K562 (cell line): ENCODE measurements at regions not wholly inside any gene's neighbourhood (a gene's known extent, or its start where the extent isn't known, plus 50 kb on each side); places are given as distances from the start of the nearest gene placed in this dataset.

Source experiments
- ATAC-seq: fragments of 200-7000 bp; cut with Tn5 transposase; 3 replicates; pipeline ENCODE4 v1.9.1; 2020; ENCODE audit warnings: moderate library complexity
- BruUV-seq: library from RNA; stranded (reverse); fragments of 400-500 nt; replicated peaks from 2 replicates; lab custom pipeline; 2021; lab: Mats Ljungman, UMichigan
- CTCF ChIA-PET: fragments of 300-600 bp; formaldehyde crosslinking; extraction: SDS; loops from one replicate; lab custom pipeline; 2021; ENCODE audit warnings: low intra/inter-chr PET ratio; lab: Yijun Ruan, JAX
- POLR2A ChIA-PET: fragments of 300-600, 350-650 bp; sonication (Branson Sonifier 250); formaldehyde crosslinking; extraction: SDS; loops from one replicate; lab custom pipeline; 2021; ENCODE audit warnings: antibody characterized with exemption, inconsistent platforms; lab: Yijun Ruan, JAX
- DNase-seq, 4 experiments: peaks; one replicate each; pipeline versions ENCODE4 v3.0.0 to v3.0.0-alpha.2; 2011 to 2018; ENCODE audit warnings: low spot score in 3 of 4, mixed read lengths in 3 of 4; ENCODE audit errors: extremely low read depth in 1 of 4
- FAIRE-seq: peaks from 2 replicates; lab custom pipeline; 2011; peaks lifted over from hg19 to GRCh38; lab: Jason Lieb, UNC
- H2AFZ ChIP-seq: 2 replicates; pipeline ENCODE4 v1.6.0; 2011; ENCODE audit warnings: low read depth, low read length, control low read depth, inconsistent platforms
- H3K27ac ChIP-seq: fragments of 200-600 bp; 3 replicates; pipeline ENCODE4 v1.8.0; 2011; ENCODE audit warnings: low read depth, mild to moderate bottlenecking, control low read depth, inconsistent platforms, low read length, moderate library complexity, mixed read lengths; ENCODE audit errors: extremely low read depth
- H3K27me3 ChIP-seq, 2 experiments: fragments of 300-600 bp in 1 of 2; 2 replicates in 1 of 2; 3 replicates in 1 of 2; pipeline versions ENCODE4 v1.6.0 to v1.8.0; 2011; ENCODE audit warnings: inconsistent platforms in 2 of 2, low read length in 2 of 2, mild to moderate bottlenecking in 1 of 2, mixed read lengths in 1 of 2, moderate library complexity in 1 of 2; ENCODE audit not compliant: control insufficient read depth in 2 of 2, insufficient read depth in 2 of 2
- H3K36me3 ChIP-seq: fragments of 300-600 bp; 3 replicates; pipeline ENCODE4 v1.8.0; 2011; ENCODE audit warnings: mild to moderate bottlenecking, low read length, inconsistent platforms; ENCODE audit not compliant: control insufficient read depth, insufficient read depth
- H3K4me1 ChIP-seq, 2 experiments: fragments of 200-600 bp in 1 of 2; replicated peaks in 1 of 2; 2 replicates in 1 of 2; 3 replicates in 1 of 2; pipeline versions ENCODE4 v1.5.1 to v1.8.0; 2011; ENCODE audit warnings: inconsistent platforms in 2 of 2, low read length in 2 of 2, mild to moderate bottlenecking in 1 of 2, mixed read lengths in 1 of 2, moderate library complexity in 1 of 2; ENCODE audit not compliant: control insufficient read depth in 2 of 2, insufficient read depth in 2 of 2
- H3K4me2 ChIP-seq: 2 replicates; pipeline ENCODE4 v1.6.1; 2011; ENCODE audit warnings: low read length, control low read depth, inconsistent platforms, mixed read lengths; ENCODE audit not compliant: insufficient read depth
- H3K4me3 ChIP-seq: fragments of 200-600 bp; sonication (generic), shearing (Covaris generic); 2 replicates; pipeline ENCODE4 v1.5.1; 2016; ENCODE audit warnings: control low read depth, inconsistent platforms
- H3K79me2 ChIP-seq: fragments of 200-600 bp; 3 replicates; pipeline ENCODE4 v1.8.0; 2011; ENCODE audit warnings: low read length, inconsistent platforms; ENCODE audit not compliant: control insufficient read depth, insufficient read depth
- H3K9ac ChIP-seq, 2 experiments: 2 replicates each; pipeline versions ENCODE4 v1.6.0 to v1.6.1; 2011; ENCODE audit warnings: low read depth in 2 of 2, low read length in 2 of 2, control low read depth in 1 of 2, inconsistent platforms in 1 of 2, mild to moderate bottlenecking in 1 of 2, mixed read lengths in 1 of 2; ENCODE audit not compliant: insufficient read depth in 1 of 2
- H3K9me1 ChIP-seq: one replicate; pipeline ENCODE4 v1.6.0; 2011; ENCODE audit warnings: inconsistent platforms, mild to moderate bottlenecking, low read length, moderate library complexity; ENCODE audit not compliant: control insufficient read depth, insufficient read depth
- H3K9me3 ChIP-seq: replicated peaks from 2 replicates; pipeline ENCODE4 v1.5.1; 2011; ENCODE audit warnings: low read depth, low read length, inconsistent platforms; ENCODE audit not compliant: control insufficient read depth, insufficient read depth
- H4K20me1 ChIP-seq: replicated peaks from 2 replicates; pipeline ENCODE4 v1.6.1; 2011; ENCODE audit warnings: low read length, inconsistent platforms, mixed read lengths; ENCODE audit not compliant: control insufficient read depth, insufficient read depth
- ARNT ChIP-seq, 2 experiments: fragments of 450-650 bp; IDR thresholded peaks; 2 replicates each; pipeline ENCODE4 v1.6.1; 2016; ENCODE audit warnings: mild to moderate bottlenecking in 1 of 2
- BACH1 ChIP-seq: fragments of 200-800 bp; sonication (Bioruptor generic); IDR thresholded peaks from 2 replicates; pipeline ENCODE4 v1.6.1; 2016; ENCODE audit warnings: missing genetic modification characterization, missing compliant biosample characterization
- BRD9 ChIP-seq: fragments of 450-650 bp; IDR thresholded peaks from 2 replicates; pipeline ENCODE4 v1.6.1; 2018; ENCODE audit warnings: low read depth; ENCODE audit not compliant: partially characterized antibody
- C11orf30 ChIP-seq: fragments of 450-650 bp; IDR thresholded peaks from 2 replicates; pipeline ENCODE4 v1.6.1; 2016; ENCODE audit warnings: low read depth, mild to moderate bottlenecking
- CTBP1 ChIP-seq: fragments of 450-650 bp; IDR thresholded peaks from 2 replicates; pipeline ENCODE4 v1.6.1; 2016; ENCODE audit warnings: borderline replicate concordance
- DLX4 ChIP-seq: fragments of 250-450 bp; sonication (Bioruptor Pico); IDR thresholded peaks from 2 replicates; pipeline ENCODE4 v1.6.1; 2021; ENCODE audit warnings: mild to moderate bottlenecking
- FOSL1 ChIP-seq: fragments of 200-800 bp; sonication (Bioruptor generic); conservative IDR thresholded peaks from 2 replicates; pipeline ENCODE4 v1.6.1; 2016; ENCODE audit warnings: missing genetic modification characterization, missing compliant biosample characterization
- JUN ChIP-seq, 2 experiments: sonication (generic) in 1 of 2; formaldehyde crosslinking in 1 of 2; IDR thresholded peaks; 2 replicates each; pipeline versions ENCODE4 v1.6.1 to v1.8.0; 2012 to 2022; ENCODE audit warnings: borderline replicate concordance in 2 of 2, mild to moderate bottlenecking in 2 of 2, improper control_type of control experiment in 1 of 2, low read depth in 1 of 2, low read length in 1 of 2, missing genetic modification reagents in 1 of 2
- LARP7 ChIP-seq: fragments of 450-650 bp; IDR thresholded peaks from 2 replicates; pipeline ENCODE4 v1.6.1; 2016
- MAFF ChIP-seq: IDR thresholded peaks from 2 replicates; pipeline ENCODE4 v1.6.1; 2012; ENCODE audit warnings: low read length, improper control_type of control experiment
- MAFG ChIP-seq: fragments of 450-650 bp; conservative IDR thresholded peaks from 2 replicates; pipeline ENCODE4 v1.6.1; 2016; ENCODE audit warnings: missing genetic modification characterization, missing compliant biosample characterization
- MAFK ChIP-seq: IDR thresholded peaks from 2 replicates; pipeline ENCODE4 v1.6.1; 2011; ENCODE audit warnings: low read length, improper control_type of control experiment
- MEF2D ChIP-seq: conservative IDR thresholded peaks from 2 replicates; pipeline ENCODE4 v1.6.1; 2016; ENCODE audit warnings: low read depth, missing genetic modification characterization, missing compliant biosample characterization
- NFE2 ChIP-seq: IDR thresholded peaks from 2 replicates; pipeline ENCODE4 v1.6.1; 2014; ENCODE audit warnings: antibody characterized with exemption, low read depth
- NFXL1 ChIP-seq: fragments of 450-650 bp; formaldehyde crosslinking; IDR thresholded peaks from 2 replicates; pipeline ENCODE4 v1.4.0; 2021; ENCODE audit warnings: mild to moderate bottlenecking
- NR2F6 ChIP-seq: fragments of 450-650 bp; formaldehyde crosslinking; IDR thresholded peaks from 2 replicates; pipeline ENCODE4 v1.4.0; 2020; ENCODE audit warnings: mild to moderate bottlenecking
- PURB ChIP-seq: sonication (generic); formaldehyde crosslinking; IDR thresholded peaks from 2 replicates; pipeline ENCODE4 v1.9.0; 2021; ENCODE audit warnings: low read depth, mild to moderate bottlenecking, missing genetic modification reagents
- TAF1 ChIP-seq: IDR thresholded peaks from 2 replicates; pipeline ENCODE4 v1.6.1; 2011; ENCODE audit warnings: mild to moderate bottlenecking, low read length, moderate library complexity; ENCODE audit not compliant: insufficient read depth, control insufficient read depth, severe bottlenecking; ENCODE audit errors: extremely low read depth
- ZBTB17 ChIP-seq: fragments of 450-650 bp; formaldehyde crosslinking; IDR thresholded peaks from 2 replicates; pipeline ENCODE4 v1.4.0; 2020; ENCODE audit warnings: mild to moderate bottlenecking
- ZNF140 ChIP-seq: fragments of 250-450 bp; sonication (Bioruptor Pico); IDR thresholded peaks from 2 replicates; pipeline ENCODE4 v1.8.0; 2021; ENCODE audit warnings: moderate library complexity, mild to moderate bottlenecking, inconsistent platforms
- ZNF146 ChIP-seq: IDR thresholded peaks from one replicate; pipeline ENCODE4 v1.6.1; 2018; ENCODE audit warnings: missing compliant biosample characterization; ENCODE audit not compliant: unreplicated experiment
- ZNF232 ChIP-seq: sonication (generic); formaldehyde crosslinking; IDR thresholded peaks from 2 replicates; pipeline ENCODE4 v1.8.0; 2022; ENCODE audit warnings: mild to moderate bottlenecking, missing genetic modification reagents
- ZNF311 ChIP-seq: fragments of 250-450 bp; sonication (Bioruptor Pico); IDR thresholded peaks from 2 replicates; pipeline ENCODE4 v1.4.0; 2020; ENCODE audit warnings: mild to moderate bottlenecking, moderate library complexity
- ZNF316 ChIP-seq: fragments of 450-650 bp; IDR thresholded peaks from 2 replicates; pipeline ENCODE4 v1.6.1; 2016
- ZNF639 ChIP-seq, 2 experiments: fragments of 200-800 bp in 1 of 2; sonication (Bioruptor generic) in 1 of 2; sonication (generic) in 1 of 2; formaldehyde crosslinking in 1 of 2; IDR thresholded peaks in 1 of 2; conservative IDR thresholded peaks in 1 of 2; 2 replicates each; pipeline versions ENCODE4 v1.5.0 to v1.6.1; 2016 to 2020; ENCODE audit warnings: missing compliant biosample characterization in 1 of 2, missing genetic modification characterization in 1 of 2, missing genetic modification reagents in 1 of 2
- WGBS: fragments of 100-300 bp; shearing (Covaris generic); methylation state at CpG from one replicate; pipeline ENCODE4 v1.1.6; 2016; ENCODE audit warnings: low coverage, mixed read lengths; ENCODE audit not compliant: insufficient coverage; ENCODE audit errors: missing lambda C conversion rate; 5-methylcytosine and 5-hydroxymethylcytosine counted together
- in situ Hi-C: fragments of 300-500 bp; cut with MboI; formaldehyde crosslinking; loops from 4 replicates; pipeline ENCODE4 v1.15.0; 2018; ENCODE audit warnings: inconsistent platforms, mixed read lengths
- intact Hi-C: fragments of 100-400 bp; cut with micrococcal nuclease; formaldehyde crosslinking; loops from 2 replicates; pipeline ENCODE4 v1.14.2; 2022

GRCh38 chr16:7763111-7763510, 430.5 kb downstream of the RBFOX1 start:
- no TSS peak for BruUV-seq
- ATAC-seq, result no peak
- Histone ChIP-seq H3K27ac (no peak overlapping the region), H2AFZ (no peak overlapping the region), H3K79me2 (no peaks in the 10 kb centered on the region), H4K20me1 (no peaks in the 10 kb centered on the region; the same call in 1 of the 2 replicates), H3K9me1 (no peaks in the 10 kb centered on the region), H3K36me3 (no peaks in the 10 kb centered on the region), H3K4me1 (no peaks in the 10 kb centered on the region), H3K4me3 (no peak overlapping the region), H3K4me2 (no peak overlapping the region), H3K9ac (no peak overlapping the region), H3K27me3 (no peaks in the 10 kb centered on the region), H3K9me3 (no peaks in the 10 kb centered on the region)
- ChIA-PET CTCF (no interaction called here), POLR2A (no interaction called here)
- peak; percentile 6 to 15 (median 14) for DNase-seq
- in situ Hi-C loops, result no loop called here
- intact Hi-C loops, result no loop called here
- WGBS, result 3% methylated on average over 8 of the region's 8 CpGs
- no peak for FAIRE-seq
- TF ChIP-seq ZBTB17 (CRISPR knock-in tag), result no peak
- TF ChIP-seq ZNF232 (CRISPR knock-in tag), result no peak
- peak; percentile 88 for TF ChIP-seq C11orf30
- TF ChIP-seq MAFK, result peak; percentile 81; the same call in 1 of the 2 replicates
- no peak for TF ChIP-seq ARNT (IDR thresholded peaks at IDR 0.05)
- peak; percentile 90 for TF ChIP-seq MAFG (tag)
- TF ChIP-seq CTBP1, result no peak
- TF ChIP-seq BACH1 (tag), result no peak
- peak; percentile 88 for TF ChIP-seq MAFF
- TF ChIP-seq ZNF140, result no peak
- TF ChIP-seq LARP7, result no peak
- peak; percentile 43 for TF ChIP-seq FOSL1
- no peak for TF ChIP-seq ZNF639 (CRISPR knock-in tag; conservative IDR thresholded peaks at IDR 0.05 in 1 of 2, IDR thresholded peaks at IDR 0.05 in 1 of 2)
- no peak for TF ChIP-seq ZNF311
- peak; percentile 90 for TF ChIP-seq ZNF316
- TF ChIP-seq BRD9, result no peak
- no peak for TF ChIP-seq NR2F6 (CRISPR knock-in tag)
- TF ChIP-seq ZNF146 (CRISPR knock-in tag), result no peak
- TF ChIP-seq NFE2, result peak; percentile 28; the same call in 1 of the 2 replicates
- TF ChIP-seq TAF1, result no peak
- no peak for TF ChIP-seq PURB (CRISPR knock-in tag)
- TF ChIP-seq JUN (IDR thresholded peaks at IDR 0.05; ENCODE audit: borderline replicate concordance, low read depth, low read length), result no peak
- TF ChIP-seq JUN (CRISPR knock-in tag; IDR thresholded peaks at IDR 0.05; ENCODE audit: borderline replicate concordance), result no peak
- TF ChIP-seq DLX4, result no peak
- TF ChIP-seq NFXL1 (CRISPR knock-in tag), result no peak
- no peak for TF ChIP-seq MEF2D (tag)
